SK-N-SH treated with all-trans-retinoic acid at 6 μM for 48 hours (cell line): ENCODE measurements at regions not wholly inside any gene's neighbourhood (a gene's known extent, or its start where the extent isn't known, plus 50 kb on each side); places are given as distances from the start of the nearest gene placed in this dataset.

Experiments used
- ATAC-seq: fragments of 200-7000 bp; cut with Tn5 transposase; 3 replicates; pipeline ENCODE4 v1.9.1; 2020; ENCODE audit warnings: mild to moderate bottlenecking, moderate library complexity
- ARNTL ChIP-seq: fragments of 450-650 bp; formaldehyde crosslinking; IDR thresholded peaks from 2 replicates; pipeline ENCODE4 v1.5.0; 2020; ENCODE audit warnings: low read depth, mild to moderate bottlenecking, moderate library complexity, borderline replicate concordance
- BACH2 ChIP-seq: fragments of 250-450 bp; sonication (Bioruptor Pico); IDR thresholded peaks from 2 replicates; pipeline ENCODE4 v1.9.0; 2021; ENCODE audit warnings: mild to moderate bottlenecking, borderline replicate concordance
- CSDC2 ChIP-seq: fragments of 250-450 bp; sonication (Bioruptor Pico); IDR thresholded peaks from 2 replicates; pipeline ENCODE4 v1.5.0; 2020; ENCODE audit warnings: mild to moderate bottlenecking, moderate library complexity
- ESRRG ChIP-seq: fragments of 250-450 bp; sonication (Bioruptor Pico); IDR thresholded peaks from 2 replicates; pipeline ENCODE4 v1.6.1; 2021; ENCODE audit warnings: mild to moderate bottlenecking
- GLIS3 ChIP-seq: fragments of 250-450 bp; sonication (Bioruptor Pico); IDR thresholded peaks from 2 replicates; pipeline ENCODE4 v1.5.0; 2020; ENCODE audit warnings: mild to moderate bottlenecking, moderate library complexity
- ISL1 ChIP-seq: fragments of 250-450 bp; sonication (Bioruptor Pico); IDR thresholded peaks from 2 replicates; pipeline ENCODE4 v2.1.2; 2022; ENCODE audit warnings: mild to moderate bottlenecking, moderate library complexity
- OSR1 ChIP-seq: fragments of 250-450 bp; sonication (Bioruptor Pico); IDR thresholded peaks from 2 replicates; pipeline ENCODE4 v1.8.0; 2022; ENCODE audit warnings: moderate library complexity, mild to moderate bottlenecking, inconsistent platforms
- PPARA ChIP-seq: fragments of 250-450 bp; sonication (Bioruptor Pico); IDR thresholded peaks from 2 replicates; pipeline ENCODE4 v1.5.0; 2020; ENCODE audit warnings: mild to moderate bottlenecking, borderline replicate concordance
- RARB ChIP-seq: fragments of 250-450 bp; sonication (Bioruptor Pico); IDR thresholded peaks from 2 replicates; pipeline ENCODE4 v1.8.0; 2021; ENCODE audit warnings: mild to moderate bottlenecking, moderate library complexity
- SNAI2 ChIP-seq: fragments of 250-450 bp; sonication (Bioruptor Pico); IDR thresholded peaks from 2 replicates; pipeline ENCODE4 v1.5.0; 2020; ENCODE audit warnings: mild to moderate bottlenecking, moderate library complexity
- TCF4 ChIP-seq: fragments of 250-450 bp; sonication (Bioruptor Pico); IDR thresholded peaks from 2 replicates; pipeline ENCODE4 v1.8.0; 2021; ENCODE audit warnings: mild to moderate bottlenecking, moderate library complexity, borderline replicate concordance
- TOX ChIP-seq: fragments of 250-450 bp; sonication (Bioruptor Pico); IDR thresholded peaks from 2 replicates; pipeline ENCODE4 v1.8.0; 2021; ENCODE audit warnings: mild to moderate bottlenecking, moderate library complexity, borderline replicate concordance
- ZC3H10 ChIP-seq: fragments of 250-450 bp; sonication (Bioruptor Pico); IDR thresholded peaks from 2 replicates; pipeline ENCODE4 v1.5.1; 2021; ENCODE audit warnings: mild to moderate bottlenecking, moderate library complexity
- ZFP3 ChIP-seq: fragments of 250-450 bp; sonication (Bioruptor Pico); IDR thresholded peaks from 2 replicates; pipeline ENCODE4 v1.5.0; 2020; ENCODE audit warnings: mild to moderate bottlenecking, moderate library complexity
- ZFP30 ChIP-seq: fragments of 450-650 bp; formaldehyde crosslinking; IDR thresholded peaks from 2 replicates; pipeline ENCODE4 v1.5.0; 2022; ENCODE audit warnings: mild to moderate bottlenecking, moderate library complexity
- ZNF565 ChIP-seq: fragments of 450-650 bp; formaldehyde crosslinking; conservative IDR thresholded peaks from 2 replicates; pipeline ENCODE4 v1.5.0; 2020; ENCODE audit warnings: low read depth, mild to moderate bottlenecking, moderate library complexity
- ZNF70 ChIP-seq: fragments of 450-650 bp; formaldehyde crosslinking; IDR thresholded peaks from 2 replicates; pipeline ENCODE4 v1.5.0; 2020; ENCODE audit warnings: mild to moderate bottlenecking, moderate library complexity
- ZNF8 ChIP-seq: fragments of 450-650 bp; formaldehyde crosslinking; IDR thresholded peaks from 2 replicates; pipeline ENCODE4 v1.5.0; 2020; ENCODE audit warnings: mild to moderate bottlenecking, moderate library complexity
- TF ChIP-seq, protein P1 (sequence below): fragments of 250-450 bp; sonication (Bioruptor Pico); IDR thresholded peaks from 2 replicates; pipeline ENCODE4 v1.5.1; 2021; ENCODE audit warnings: mild to moderate bottlenecking, moderate library complexity
- TF ChIP-seq, protein P2 (sequence below): fragments of 250-450 bp; sonication (Bioruptor Pico); IDR thresholded peaks from 2 replicates; pipeline ENCODE4 v1.8.0; 2021; ENCODE audit warnings: low read depth, mild to moderate bottlenecking, moderate library complexity, borderline replicate concordance
- TF ChIP-seq, protein P3 (sequence below): fragments of 250-450 bp; sonication (Bioruptor Pico); IDR thresholded peaks from 2 replicates; pipeline ENCODE4 v1.5.0; 2020; ENCODE audit warnings: mild to moderate bottlenecking, moderate library complexity
- TF ChIP-seq, protein P4 (sequence below): fragments of 250-450 bp; sonication (Bioruptor Pico); IDR thresholded peaks from 2 replicates; pipeline ENCODE4 v1.8.0; 2020; ENCODE audit warnings: mild to moderate bottlenecking, moderate library complexity, borderline replicate concordance
- TF ChIP-seq, protein P5 (sequence below): fragments of 250-450 bp; sonication (Bioruptor Pico); IDR thresholded peaks from 2 replicates; pipeline ENCODE4 v1.5.1; 2020; ENCODE audit warnings: low read depth, mild to moderate bottlenecking, moderate library complexity

DNA sequence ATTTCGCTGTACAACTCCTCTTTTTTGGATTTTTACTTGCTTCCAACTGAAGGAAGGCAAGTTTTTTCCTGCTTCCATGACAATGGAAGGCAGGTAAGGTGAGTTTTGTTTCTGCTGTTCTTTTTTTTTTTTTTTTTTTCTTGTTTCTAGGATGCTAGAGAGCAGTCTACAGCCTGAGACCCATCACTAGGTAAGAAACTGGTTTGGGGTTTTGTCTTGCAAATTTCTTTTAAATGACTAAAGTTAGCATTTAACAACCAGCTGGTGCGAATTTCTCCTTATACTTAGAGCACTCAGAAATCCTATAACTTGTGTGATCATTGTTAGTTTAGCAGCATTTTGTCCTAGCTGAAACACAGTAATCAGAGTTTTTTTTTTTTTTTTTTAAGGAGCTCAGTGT, 378.4 kb upstream of the CNKSR2 start:
- no peak for ATAC-seq
- TF ChIP-seq SNAI2: no peak
- TF ChIP-seq, protein P1, sequence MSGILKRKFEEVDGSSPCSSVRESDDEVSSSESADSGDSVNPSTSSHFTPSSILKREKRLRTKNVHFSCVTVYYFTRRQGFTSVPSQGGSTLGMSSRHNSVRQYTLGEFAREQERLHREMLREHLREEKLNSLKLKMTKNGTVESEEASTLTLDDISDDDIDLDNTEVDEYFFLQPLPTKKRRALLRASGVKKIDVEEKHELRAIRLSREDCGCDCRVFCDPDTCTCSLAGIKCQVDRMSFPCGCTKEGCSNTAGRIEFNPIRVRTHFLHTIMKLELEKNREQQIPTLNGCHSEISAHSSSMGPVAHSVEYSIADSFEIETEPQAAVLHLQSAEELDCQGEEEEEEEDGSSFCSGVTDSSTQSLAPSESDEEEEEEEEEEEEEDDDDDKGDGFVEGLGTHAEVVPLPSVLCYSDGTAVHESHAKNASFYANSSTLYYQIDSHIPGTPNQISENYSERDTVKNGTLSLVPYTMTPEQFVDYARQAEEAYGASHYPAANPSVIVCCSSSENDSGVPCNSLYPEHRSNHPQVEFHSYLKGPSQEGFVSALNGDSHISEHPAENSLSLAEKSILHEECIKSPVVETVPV (CRISPR knock-in tag): no peak
- TF ChIP-seq OSR1 (CRISPR knock-in tag): no peak
- TF ChIP-seq ISL1 (CRISPR knock-in tag): no peak
- TF ChIP-seq, protein P2, sequence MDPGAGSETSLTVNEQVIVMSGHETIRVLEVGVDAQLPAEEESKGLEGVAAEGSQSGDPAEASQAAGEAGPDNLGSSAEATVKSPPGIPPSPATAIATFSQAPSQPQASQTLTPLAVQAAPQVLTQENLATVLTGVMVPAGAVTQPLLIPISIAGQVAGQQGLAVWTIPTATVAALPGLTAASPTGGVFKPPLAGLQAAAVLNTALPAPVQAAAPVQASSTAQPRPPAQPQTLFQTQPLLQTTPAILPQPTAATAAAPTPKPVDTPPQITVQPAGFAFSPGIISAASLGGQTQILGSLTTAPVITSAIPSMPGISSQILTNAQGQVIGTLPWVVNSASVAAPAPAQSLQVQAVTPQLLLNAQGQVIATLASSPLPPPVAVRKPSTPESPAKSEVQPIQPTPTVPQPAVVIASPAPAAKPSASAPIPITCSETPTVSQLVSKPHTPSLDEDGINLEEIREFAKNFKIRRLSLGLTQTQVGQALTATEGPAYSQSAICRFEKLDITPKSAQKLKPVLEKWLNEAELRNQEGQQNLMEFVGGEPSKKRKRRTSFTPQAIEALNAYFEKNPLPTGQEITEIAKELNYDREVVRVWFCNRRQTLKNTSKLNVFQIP (CRISPR knock-in tag): no peak
- TF ChIP-seq ZFP30: no peak
- TF ChIP-seq, protein P3, sequence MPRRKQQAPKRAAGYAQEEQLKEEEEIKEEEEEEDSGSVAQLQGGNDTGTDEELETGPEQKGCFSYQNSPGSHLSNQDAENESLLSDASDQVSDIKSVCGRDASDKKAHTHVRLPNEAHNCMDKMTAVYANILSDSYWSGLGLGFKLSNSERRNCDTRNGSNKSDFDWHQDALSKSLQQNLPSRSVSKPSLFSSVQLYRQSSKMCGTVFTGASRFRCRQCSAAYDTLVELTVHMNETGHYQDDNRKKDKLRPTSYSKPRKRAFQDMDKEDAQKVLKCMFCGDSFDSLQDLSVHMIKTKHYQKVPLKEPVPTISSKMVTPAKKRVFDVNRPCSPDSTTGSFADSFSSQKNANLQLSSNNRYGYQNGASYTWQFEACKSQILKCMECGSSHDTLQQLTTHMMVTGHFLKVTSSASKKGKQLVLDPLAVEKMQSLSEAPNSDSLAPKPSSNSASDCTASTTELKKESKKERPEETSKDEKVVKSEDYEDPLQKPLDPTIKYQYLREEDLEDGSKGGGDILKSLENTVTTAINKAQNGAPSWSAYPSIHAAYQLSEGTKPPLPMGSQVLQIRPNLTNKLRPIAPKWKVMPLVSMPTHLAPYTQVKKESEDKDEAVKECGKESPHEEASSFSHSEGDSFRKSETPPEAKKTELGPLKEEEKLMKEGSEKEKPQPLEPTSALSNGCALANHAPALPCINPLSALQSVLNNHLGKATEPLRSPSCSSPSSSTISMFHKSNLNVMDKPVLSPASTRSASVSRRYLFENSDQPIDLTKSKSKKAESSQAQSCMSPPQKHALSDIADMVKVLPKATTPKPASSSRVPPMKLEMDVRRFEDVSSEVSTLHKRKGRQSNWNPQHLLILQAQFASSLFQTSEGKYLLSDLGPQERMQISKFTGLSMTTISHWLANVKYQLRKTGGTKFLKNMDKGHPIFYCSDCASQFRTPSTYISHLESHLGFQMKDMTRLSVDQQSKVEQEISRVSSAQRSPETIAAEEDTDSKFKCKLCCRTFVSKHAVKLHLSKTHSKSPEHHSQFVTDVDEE (CRISPR knock-in tag): no peak
- no peak for TF ChIP-seq CSDC2
- TF ChIP-seq ESRRG (CRISPR knock-in tag): no peak
- TF ChIP-seq ARNTL (CRISPR knock-in tag): no peak
- no peak for TF ChIP-seq ZNF8
- no peak for TF ChIP-seq ZC3H10 (CRISPR knock-in tag)

DNA sequence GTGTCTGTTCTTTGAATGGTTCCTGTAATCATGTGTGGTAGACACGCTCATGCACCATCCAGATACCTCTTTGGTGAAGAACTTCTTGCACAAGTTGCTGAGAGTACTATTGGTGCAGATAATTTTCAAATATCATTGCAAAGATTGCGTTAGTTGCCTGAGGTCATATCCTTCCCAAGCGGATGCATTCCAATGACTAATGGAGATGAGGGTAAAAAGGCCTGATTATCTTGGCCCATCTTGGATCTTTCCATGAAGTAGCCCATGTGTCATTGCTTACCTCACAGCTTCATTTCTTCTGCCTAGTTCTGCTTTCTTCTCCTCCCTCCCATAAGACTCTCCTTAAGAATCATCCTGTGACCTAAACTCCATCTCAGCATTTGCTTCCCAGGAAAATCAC, 384.9 kb upstream of the CNKSR2 start:
- no peak for TF ChIP-seq TOX (CRISPR knock-in tag)
- no peak for TF ChIP-seq ZC3H10 (CRISPR knock-in tag)
- TF ChIP-seq, protein P4, sequence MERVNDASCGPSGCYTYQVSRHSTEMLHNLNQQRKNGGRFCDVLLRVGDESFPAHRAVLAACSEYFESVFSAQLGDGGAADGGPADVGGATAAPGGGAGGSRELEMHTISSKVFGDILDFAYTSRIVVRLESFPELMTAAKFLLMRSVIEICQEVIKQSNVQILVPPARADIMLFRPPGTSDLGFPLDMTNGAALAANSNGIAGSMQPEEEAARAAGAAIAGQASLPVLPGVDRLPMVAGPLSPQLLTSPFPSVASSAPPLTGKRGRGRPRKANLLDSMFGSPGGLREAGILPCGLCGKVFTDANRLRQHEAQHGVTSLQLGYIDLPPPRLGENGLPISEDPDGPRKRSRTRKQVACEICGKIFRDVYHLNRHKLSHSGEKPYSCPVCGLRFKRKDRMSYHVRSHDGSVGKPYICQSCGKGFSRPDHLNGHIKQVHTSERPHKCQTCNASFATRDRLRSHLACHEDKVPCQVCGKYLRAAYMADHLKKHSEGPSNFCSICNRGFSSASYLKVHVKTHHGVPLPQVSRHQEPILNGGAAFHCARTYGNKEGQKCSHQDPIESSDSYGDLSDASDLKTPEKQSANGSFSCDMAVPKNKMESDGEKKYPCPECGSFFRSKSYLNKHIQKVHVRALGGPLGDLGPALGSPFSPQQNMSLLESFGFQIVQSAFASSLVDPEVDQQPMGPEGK: no peak
- no peak for TF ChIP-seq ZFP3 (CRISPR knock-in tag)
- TF ChIP-seq CSDC2: no peak
- TF ChIP-seq, protein P5, sequence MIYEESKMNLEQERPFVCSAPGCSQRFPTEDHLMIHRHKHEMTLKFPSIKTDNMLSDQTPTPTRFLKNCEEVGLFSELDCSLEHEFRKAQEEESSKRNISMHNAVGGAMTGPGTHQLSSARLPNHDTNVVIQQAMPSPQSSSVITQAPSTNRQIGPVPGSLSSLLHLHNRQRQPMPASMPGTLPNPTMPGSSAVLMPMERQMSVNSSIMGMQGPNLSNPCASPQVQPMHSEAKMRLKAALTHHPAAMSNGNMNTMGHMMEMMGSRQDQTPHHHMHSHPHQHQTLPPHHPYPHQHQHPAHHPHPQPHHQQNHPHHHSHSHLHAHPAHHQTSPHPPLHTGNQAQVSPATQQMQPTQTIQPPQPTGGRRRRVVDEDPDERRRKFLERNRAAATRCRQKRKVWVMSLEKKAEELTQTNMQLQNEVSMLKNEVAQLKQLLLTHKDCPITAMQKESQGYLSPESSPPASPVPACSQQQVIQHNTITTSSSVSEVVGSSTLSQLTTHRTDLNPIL: no peak
- TF ChIP-seq, protein P1 (CRISPR knock-in tag): no peak
- TF ChIP-seq PPARA (CRISPR knock-in tag): no peak
- no peak for TF ChIP-seq TCF4 (CRISPR knock-in tag)
- no peak for TF ChIP-seq RARB (CRISPR knock-in tag)
- TF ChIP-seq ZFP30: no peak
- no peak for TF ChIP-seq ARNTL (CRISPR knock-in tag)
- no peak for TF ChIP-seq ESRRG (CRISPR knock-in tag)
- no peak for TF ChIP-seq ISL1 (CRISPR knock-in tag)
- TF ChIP-seq ZNF70 (CRISPR knock-in tag): no peak
- no peak for TF ChIP-seq ZNF8
- TF ChIP-seq ZNF565 (CRISPR knock-in tag): no peak
- no peak for TF ChIP-seq BACH2
- TF ChIP-seq GLIS3 (CRISPR knock-in tag): no peak
- TF ChIP-seq OSR1 (CRISPR knock-in tag): no peak
- ATAC-seq: no peak
